WTC11 (cell line): ENCODE measurements at regions not wholly inside any gene's neighbourhood (a gene's known extent, or its start where the extent isn't known, plus 50 kb on each side); places are given as distances from the start of the nearest gene placed in this dataset.

Source experiments
- ATAC-seq: fragments of 200-7000 bp; cut with Tn5 transposase; 2 replicates; pipeline ENCODE4 v1.10.0; 2021; ENCODE audit warnings: mild to moderate bottlenecking, moderate library complexity
- CTCF ChIA-PET: fragments of 300-600 bp; sonication (Branson Sonifier 250); formaldehyde crosslinking; loops from one replicate; lab custom pipeline; 2021; ENCODE audit warnings: antibody characterized with exemption; lab: Charles Lee
- POLR2A ChIA-PET: fragments of 350-600 bp; sonication (Branson Sonifier 250); formaldehyde crosslinking; loops from one replicate; lab custom pipeline; 2021; ENCODE audit warnings: antibody characterized with exemption; lab: Charles Lee
- DNase-seq: peaks from one replicate; pipeline ENCODE4 v3.0.0; 2021; ENCODE audit warnings: low spot score
- H3K27ac Mint-ChIP-seq: 2 replicates; pipeline ENCODE4 v1.8.0; 2021; ENCODE audit warnings: mixed read lengths
- H3K27me3 Mint-ChIP-seq: 2 replicates; pipeline ENCODE4 v1.8.0; 2021; ENCODE audit warnings: low read depth, mild to moderate bottlenecking, moderate library complexity, mixed read lengths
- H3K36me3 Mint-ChIP-seq: 2 replicates; pipeline ENCODE4 v1.8.0; 2021; ENCODE audit warnings: mixed read lengths
- H3K4me1 Mint-ChIP-seq: 2 replicates; pipeline ENCODE4 v1.8.0; 2022; ENCODE audit warnings: mixed read lengths
- H3K4me3 Mint-ChIP-seq: 2 replicates; pipeline ENCODE4 v1.8.0; 2021; ENCODE audit warnings: mild to moderate bottlenecking, moderate library complexity, mixed read lengths
- H3K9me3 Mint-ChIP-seq: 2 replicates; pipeline ENCODE4 v1.8.0; 2021; ENCODE audit warnings: mixed read lengths
- ARID4B ChIP-seq: sonication (generic); formaldehyde crosslinking; IDR thresholded peaks from 2 replicates; pipeline ENCODE4 v1.8.0; 2023; ENCODE audit warnings: missing genetic modification reagents, mild to moderate bottlenecking, borderline replicate concordance
- ATF3 ChIP-seq: sonication (generic); formaldehyde crosslinking; conservative IDR thresholded peaks from 2 replicates; pipeline ENCODE4 v1.8.1; 2022; ENCODE audit warnings: mild to moderate bottlenecking, missing genetic modification reagents
- CREM ChIP-seq: sonication (generic); formaldehyde crosslinking; IDR thresholded peaks from 2 replicates; pipeline ENCODE4 v1.8.1; 2022; ENCODE audit warnings: mild to moderate bottlenecking, missing genetic modification reagents, moderate library complexity
- ERG ChIP-seq: fragments of 250-450 bp; sonication (Bioruptor Pico); IDR thresholded peaks from 2 replicates; pipeline ENCODE4 v1.8.0; 2021; ENCODE audit warnings: mild to moderate bottlenecking
- GABPB1 ChIP-seq: sonication (generic); formaldehyde crosslinking; IDR thresholded peaks from 2 replicates; pipeline ENCODE4 v1.8.1; 2023; ENCODE audit warnings: mild to moderate bottlenecking, missing genetic modification reagents
- HMGA2 ChIP-seq: fragments of 250-450 bp; sonication (Bioruptor Pico); IDR thresholded peaks from 2 replicates; pipeline ENCODE4 v1.4.0; 2021; ENCODE audit warnings: mild to moderate bottlenecking, moderate library complexity
- IRF2 ChIP-seq: sonication (generic); formaldehyde crosslinking; IDR thresholded peaks from 2 replicates; pipeline ENCODE4 v1.8.0; 2022; ENCODE audit warnings: low read depth, missing genetic modification reagents, borderline replicate concordance
- JAZF1 ChIP-seq: fragments of 250-450 bp; sonication (Bioruptor Pico); IDR thresholded peaks from 2 replicates; pipeline ENCODE4 v1.9.0; 2021; ENCODE audit warnings: moderate library complexity, mild to moderate bottlenecking, inconsistent platforms
- MAX ChIP-seq: sonication (generic); formaldehyde crosslinking; IDR thresholded peaks from 2 replicates; pipeline ENCODE4 v1.8.0; 2022; ENCODE audit warnings: mild to moderate bottlenecking, missing genetic modification reagents
- MXD4 ChIP-seq: fragments of 250-450 bp; sonication (Bioruptor Pico); IDR thresholded peaks from 2 replicates; pipeline ENCODE4 v1.8.0; 2021; ENCODE audit warnings: mild to moderate bottlenecking, moderate library complexity, borderline replicate concordance
- PRDM15 ChIP-seq: sonication (generic); formaldehyde crosslinking; IDR thresholded peaks from 2 replicates; pipeline ENCODE4 v1.8.0; 2022; ENCODE audit warnings: missing genetic modification reagents
- RORB ChIP-seq: fragments of 250-450 bp; sonication (Bioruptor Pico); IDR thresholded peaks from 2 replicates; pipeline ENCODE4 v1.9.0; 2021; ENCODE audit warnings: mild to moderate bottlenecking
- SP1 ChIP-seq: sonication (generic); formaldehyde crosslinking; conservative IDR thresholded peaks from 2 replicates; pipeline ENCODE4 v1.8.1; 2022; ENCODE audit warnings: missing genetic modification reagents
- TCF7 ChIP-seq: sonication (generic); formaldehyde crosslinking; IDR thresholded peaks from 2 replicates; pipeline ENCODE4 v1.8.0; 2022; ENCODE audit warnings: mild to moderate bottlenecking, low read depth, missing genetic modification reagents, moderate library complexity
- ZNF219 ChIP-seq: sonication (generic); formaldehyde crosslinking; IDR thresholded peaks from 2 replicates; pipeline ENCODE4 v1.8.0; 2023; ENCODE audit warnings: missing genetic modification reagents, mild to moderate bottlenecking, borderline replicate concordance
- ZNF396 ChIP-seq: fragments of 250-450 bp; sonication (Bioruptor Pico); IDR thresholded peaks from 2 replicates; pipeline ENCODE4 v1.8.0; 2021; ENCODE audit warnings: mild to moderate bottlenecking, moderate library complexity, borderline replicate concordance
- ZNF532 ChIP-seq: fragments of 250-450 bp; sonication (Bioruptor Pico); IDR thresholded peaks from 2 replicates; pipeline ENCODE4 v1.9.0; 2021; ENCODE audit warnings: mild to moderate bottlenecking, borderline replicate concordance

GRCh38 chr14:87111741-87112140, 881.2 kb downstream of the GALC start:
- no peak for TF ChIP-seq ERG (CRISPR knock-in tag)
- TF ChIP-seq, all 79 proteins: peak for 0
- H3K9me3 Mint-ChIP-seq, result no peaks in the 10 kb centered on the region
- POLR2A ChIA-PET, result no interaction called here
- peaks cover 21% of the 10 kb centered on the region for H3K27me3 Mint-ChIP-seq
- DNase-seq (no peak), ATAC-seq (no peak)
- no peak overlapping the region for H3K4me3 Mint-ChIP-seq
- CTCF ChIA-PET, result no interaction called here
- no peak overlapping the region for H3K27ac Mint-ChIP-seq
- H3K36me3 Mint-ChIP-seq, result no peaks in the 10 kb centered on the region
- peaks cover 23% of the 10 kb centered on the region for H3K4me1 Mint-ChIP-seq

GRCh38 chr14:87111126-87111525, 881.9 kb downstream of the GALC start:
- no peaks in the 10 kb centered on the region for H3K36me3 Mint-ChIP-seq
- H3K4me1 Mint-ChIP-seq, result peaks cover 23% of the 10 kb centered on the region
- H3K27me3 Mint-ChIP-seq, result peaks cover 21% of the 10 kb centered on the region
- ATAC-seq, result no peak
- no peak for TF ChIP-seq ZNF396
- no peak for TF ChIP-seq ZNF219 (CRISPR knock-in tag)
- TF ChIP-seq MXD4 (CRISPR knock-in tag), result no peak
- TF ChIP-seq ATF3 (CRISPR knock-in tag), result no peak
- TF ChIP-seq ARID4B (CRISPR knock-in tag), result no peak
- TF ChIP-seq ZNF532 (CRISPR knock-in tag), result no peak
- no peak for TF ChIP-seq MAX (CRISPR knock-in tag)
- no peak for TF ChIP-seq RORB (CRISPR knock-in tag)
- no peak for TF ChIP-seq JAZF1 (CRISPR knock-in tag)
- no peak for TF ChIP-seq SP1 (CRISPR knock-in tag)
- TF ChIP-seq GABPB1 (CRISPR knock-in tag), result no peak
- TF ChIP-seq CREM (CRISPR knock-in tag), result no peak
- no peak for TF ChIP-seq ERG (CRISPR knock-in tag)
- no peak for TF ChIP-seq HMGA2 (CRISPR knock-in tag)
- TF ChIP-seq PRDM15, result no peak
- no peak for TF ChIP-seq IRF2 (CRISPR knock-in tag)
- TF ChIP-seq TCF7 (CRISPR knock-in tag), result no peak
- H3K27ac Mint-ChIP-seq, result no peak overlapping the region
- DNase-seq, result no peak
- POLR2A ChIA-PET, result no interaction called here
- no peak overlapping the region for H3K4me3 Mint-ChIP-seq
- CTCF ChIA-PET, result no interaction called here
- no peaks in the 10 kb centered on the region for H3K9me3 Mint-ChIP-seq
